ENCODE measurements at regions not wholly inside any gene's neighbourhood (a gene's known extent, or its start where the extent isn't known, plus 50 kb on each side); places are given as distances from the start of the nearest gene placed in this dataset.

GRCh38 chr7:35553519-35553918 lies 141.4 kb downstream of the HERPUD2 start:
- H3K4me3 Mint-ChIP-seq (ENCODE audit: unreplicated experiment), result no peak overlapping the region
- H3K27me3 Mint-ChIP-seq (ENCODE audit: unreplicated experiment), result no peaks in the 10 kb centered on the region
- H3K27ac Mint-ChIP-seq (ENCODE audit: unreplicated experiment), result no peak overlapping the region
- no peak for DNase-seq (ENCODE audit: low spot score)
- no peak for TF ChIP-seq CTCF (IDR thresholded peaks at IDR 0.05; ENCODE audit: unreplicated experiment)
- no peaks in the 10 kb centered on the region for H3K9me3 Mint-ChIP-seq (ENCODE audit: unreplicated experiment)
- peaks cover 10% of the 10 kb centered on the region for H3K4me1 Mint-ChIP-seq (ENCODE audit: unreplicated experiment)
- H3K36me3 Mint-ChIP-seq (ENCODE audit: low read depth, unreplicated experiment), result no peaks in the 10 kb centered on the region

GRCh38 chr7:35552691-35553090 lies 142.2 kb downstream of the HERPUD2 start:
- H3K4me1 Mint-ChIP-seq (ENCODE audit: unreplicated experiment), result peaks cover 6% of the 10 kb centered on the region

GRCh38 chr7:35551321-35552081 lies 143.4 kb downstream of the HERPUD2 start:
- Mint-ChIP-seq H3K4me3 (ENCODE audit: unreplicated experiment) (no peak overlapping the region), H3K27me3 (ENCODE audit: unreplicated experiment) (peaks cover 4% of the 10 kb centered on the region), H3K36me3 (ENCODE audit: low read depth, unreplicated experiment) (no peaks in the 10 kb centered on the region), H3K27ac (ENCODE audit: unreplicated experiment) (no peak overlapping the region), H3K9me3 (ENCODE audit: unreplicated experiment) (no peaks in the 10 kb centered on the region), H3K4me1 (ENCODE audit: unreplicated experiment) (peaks cover 5% of the 10 kb centered on the region)
- TF ChIP-seq CTCF (IDR thresholded peaks at IDR 0.05; ENCODE audit: unreplicated experiment), result no peak
- no peak for DNase-seq (ENCODE audit: low spot score)

More at GRCh38 chr7:35552691-35553090, 142.2 kb downstream of the HERPUD2 start:
- no peak for DNase-seq (ENCODE audit: low spot score)
- no peaks in the 10 kb centered on the region for H3K9me3 Mint-ChIP-seq (ENCODE audit: unreplicated experiment)
- H3K27me3 Mint-ChIP-seq (ENCODE audit: unreplicated experiment), result peaks cover 3% of the 10 kb centered on the region
- H3K4me3 Mint-ChIP-seq (ENCODE audit: unreplicated experiment), result no peak overlapping the region
- H3K36me3 Mint-ChIP-seq (ENCODE audit: low read depth, unreplicated experiment), result no peaks in the 10 kb centered on the region
- no peak overlapping the region for H3K27ac Mint-ChIP-seq (ENCODE audit: unreplicated experiment)
- TF ChIP-seq CTCF (IDR thresholded peaks at IDR 0.05; ENCODE audit: unreplicated experiment), result no peak

- no peaks in the 10 kb centered on the region for H3K9me3 Mint-ChIP-seq (ENCODE audit: unreplicated experiment)
- TF ChIP-seq CTCF (IDR thresholded peaks at IDR 0.05; ENCODE audit: unreplicated experiment), result no peak
Measured at GRCh38 chr7:35550831-35551230, 144.1 kb downstream of the HERPUD2 start.

GRCh38 chr7:35549781-35550180 lies 145.2 kb downstream of the HERPUD2 start:
- H3K4me3 Mint-ChIP-seq (ENCODE audit: unreplicated experiment), result no peak overlapping the region
- TF ChIP-seq CTCF (IDR thresholded peaks at IDR 0.05; ENCODE audit: unreplicated experiment), result no peak
- H3K4me1 Mint-ChIP-seq (ENCODE audit: unreplicated experiment), result peaks cover 5% of the 10 kb centered on the region
- no peak for DNase-seq (ENCODE audit: low spot score)
- no peaks in the 10 kb centered on the region for H3K36me3 Mint-ChIP-seq (ENCODE audit: low read depth, unreplicated experiment)
- no peaks in the 10 kb centered on the region for H3K9me3 Mint-ChIP-seq (ENCODE audit: unreplicated experiment)
- peaks cover 4% of the 10 kb centered on the region for H3K27me3 Mint-ChIP-seq (ENCODE audit: unreplicated experiment)
- H3K27ac Mint-ChIP-seq (ENCODE audit: unreplicated experiment), result no peak overlapping the region

More at GRCh38 chr7:35550831-35551230, 144.1 kb downstream of the HERPUD2 start:
- H3K27me3 Mint-ChIP-seq (ENCODE audit: unreplicated experiment), result peaks cover 4% of the 10 kb centered on the region
- DNase-seq (ENCODE audit: low spot score), result no peak
- no peak overlapping the region for H3K4me3 Mint-ChIP-seq (ENCODE audit: unreplicated experiment)
- H3K4me1 Mint-ChIP-seq (ENCODE audit: unreplicated experiment), result peaks cover 5% of the 10 kb centered on the region
- no peaks in the 10 kb centered on the region for H3K36me3 Mint-ChIP-seq (ENCODE audit: low read depth, unreplicated experiment)
- no peak overlapping the region for H3K27ac Mint-ChIP-seq (ENCODE audit: unreplicated experiment)

Measured in endothelial cell (in vitro differentiated cells).